ENCODE measurements at regions not wholly inside any gene's neighbourhood (a gene's known extent, or its start where the extent isn't known, plus 50 kb on each side); places are given as distances from the start of the nearest gene placed in this dataset.
"Not testable (repeated sequence)": the region's sequence is repeated elsewhere in the genome, so short reads cannot be mapped to it uniquely, and the experiment has no call there.

GRCh38 chr21:19475525-19475924 lies 1071.9 kb upstream of the TMPRSS15 start:
- in situ Hi-C loops (cut with MboI; ENCODE audit: low sequenced_read_pairs), result no loop called here

- in situ Hi-C loops (cut with MboI; ENCODE audit: low sequenced_read_pairs), result no loop called here
These were observed 1086.3 kb upstream of the TMPRSS15 start for GRCh38 chr21:19489930-19490329.

GRCh38 chr21:19490481-19490880 lies 1086.9 kb upstream of the TMPRSS15 start:
- in situ Hi-C loops (cut with MboI; ENCODE audit: low sequenced_read_pairs), result no loop called here

GRCh38 chr21:19493437-19494241 lies 1090.1 kb upstream of the TMPRSS15 start:
- in situ Hi-C loops (cut with MboI; ENCODE audit: low sequenced_read_pairs), result not testable (repeated sequence)

- in situ Hi-C loops (cut with MboI; ENCODE audit: low sequenced_read_pairs), result no loop called here
These were observed 1097.5 kb upstream of the TMPRSS15 start for GRCh38 chr21:19501115-19501514.

GRCh38 chr21:19507682-19508260 lies 1104.2 kb upstream of the TMPRSS15 start:
- in situ Hi-C loops (cut with MboI; ENCODE audit: low sequenced_read_pairs), result no loop called here

GRCh38 chr21:19508442-19508841 lies 1104.9 kb upstream of the TMPRSS15 start:
- in situ Hi-C loops (cut with MboI; ENCODE audit: low sequenced_read_pairs), result no loop called here

GRCh38 chr21:19508844-19509243 lies 1105.3 kb upstream of the TMPRSS15 start:
- in situ Hi-C loops (cut with MboI; ENCODE audit: low sequenced_read_pairs), result no loop called here

- in situ Hi-C loops (cut with MboI; ENCODE audit: low sequenced_read_pairs), result no loop called here
These were observed 1106.5 kb upstream of the TMPRSS15 start for GRCh38 chr21:19510057-19510456.

GRCh38 chr21:19510653-19511052 lies 1107.1 kb upstream of the TMPRSS15 start:
- in situ Hi-C loops (cut with MboI; ENCODE audit: low sequenced_read_pairs), result no loop called here

GRCh38 chr21:19522381-19522780 lies 1118.8 kb upstream of the TMPRSS15 start:
- in situ Hi-C loops (cut with MboI; ENCODE audit: low sequenced_read_pairs), result no loop called here

GRCh38 chr21:19523061-19523460 lies 1119.5 kb upstream of the TMPRSS15 start:
- in situ Hi-C loops (cut with MboI; ENCODE audit: low sequenced_read_pairs), result no loop called here

GRCh38 chr21:19523746-19524145 lies 1120.2 kb upstream of the TMPRSS15 start:
- in situ Hi-C loops (cut with MboI; ENCODE audit: low sequenced_read_pairs), result no loop called here

GRCh38 chr21:19529031-19529430 lies 1125.4 kb upstream of the TMPRSS15 start:
- in situ Hi-C loops (cut with MboI; ENCODE audit: low sequenced_read_pairs), result no loop called here

GRCh38 chr21:19535356-19535755 lies 1131.8 kb upstream of the TMPRSS15 start:
- in situ Hi-C loops (cut with MboI; ENCODE audit: low sequenced_read_pairs), result no loop called here

GRCh38 chr21:19537116-19537515 lies 1133.5 kb upstream of the TMPRSS15 start:
- in situ Hi-C loops (cut with MboI; ENCODE audit: low sequenced_read_pairs), result no loop called here

GRCh38 chr21:19540287-19540686 lies 1136.7 kb upstream of the TMPRSS15 start:
- in situ Hi-C loops (cut with MboI; ENCODE audit: low sequenced_read_pairs), result no loop called here

GRCh38 chr21:19541602-19542001 lies 1138.0 kb upstream of the TMPRSS15 start:
- in situ Hi-C loops (cut with MboI; ENCODE audit: low sequenced_read_pairs), result no loop called here

- in situ Hi-C loops (cut with MboI; ENCODE audit: low sequenced_read_pairs), result not testable (repeated sequence)
These were observed 1140.9 kb upstream of the TMPRSS15 start for GRCh38 chr21:19544493-19544892.

GRCh38 chr21:19547951-19548840 lies 1144.6 kb upstream of the TMPRSS15 start:
- in situ Hi-C loops (cut with MboI; ENCODE audit: low sequenced_read_pairs), result no loop called here

- in situ Hi-C loops (cut with MboI; ENCODE audit: low sequenced_read_pairs), result no loop called here
These were observed 1150.5 kb upstream of the TMPRSS15 start for GRCh38 chr21:19553919-19554615.

Measured in HL-60/S4 treated with retinoic acid at 250 ng/mL for 4 days and 3 days (cell line).